ENCODE measurements at regions not wholly inside any gene's neighbourhood (a gene's known extent, or its start where the extent isn't known, plus 50 kb on each side); places are given as distances from the start of the nearest gene placed in this dataset.
A peak's percentile ranks its signal among the peaks of the same experiment; 100 is the strongest.

DNA sequence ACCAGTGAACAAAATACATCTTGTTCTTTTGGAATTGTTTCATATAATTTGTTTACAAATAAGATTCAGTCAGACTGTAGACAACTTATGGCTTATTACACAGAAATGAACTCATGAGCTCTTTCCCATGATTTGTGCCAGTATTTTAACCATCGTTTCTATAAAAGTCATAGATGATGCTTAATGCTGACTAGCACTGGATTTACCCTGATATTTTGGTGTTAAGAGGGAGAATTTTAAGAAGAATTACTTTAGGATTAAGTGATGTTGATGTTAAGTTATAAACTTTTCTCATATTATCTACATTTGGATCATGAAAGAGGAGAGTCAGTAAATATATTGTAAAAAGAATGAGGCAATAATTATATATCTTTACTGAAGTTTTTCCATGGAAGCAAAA lies 162.7 kb downstream of the POSTN start:
- no peaks in the 10 kb centered on the region for H3K36me3 Mint-ChIP-seq (ENCODE audit: low read depth)
- H3K4me3 Mint-ChIP-seq, result no peak overlapping the region
- no peak overlapping the region for H3K27ac Mint-ChIP-seq
- H3K27me3 Mint-ChIP-seq (ENCODE audit: low read depth), result no peaks in the 10 kb centered on the region
- H3K4me1 Mint-ChIP-seq, result no peaks in the 10 kb centered on the region
- TF ChIP-seq, protein P1, sequence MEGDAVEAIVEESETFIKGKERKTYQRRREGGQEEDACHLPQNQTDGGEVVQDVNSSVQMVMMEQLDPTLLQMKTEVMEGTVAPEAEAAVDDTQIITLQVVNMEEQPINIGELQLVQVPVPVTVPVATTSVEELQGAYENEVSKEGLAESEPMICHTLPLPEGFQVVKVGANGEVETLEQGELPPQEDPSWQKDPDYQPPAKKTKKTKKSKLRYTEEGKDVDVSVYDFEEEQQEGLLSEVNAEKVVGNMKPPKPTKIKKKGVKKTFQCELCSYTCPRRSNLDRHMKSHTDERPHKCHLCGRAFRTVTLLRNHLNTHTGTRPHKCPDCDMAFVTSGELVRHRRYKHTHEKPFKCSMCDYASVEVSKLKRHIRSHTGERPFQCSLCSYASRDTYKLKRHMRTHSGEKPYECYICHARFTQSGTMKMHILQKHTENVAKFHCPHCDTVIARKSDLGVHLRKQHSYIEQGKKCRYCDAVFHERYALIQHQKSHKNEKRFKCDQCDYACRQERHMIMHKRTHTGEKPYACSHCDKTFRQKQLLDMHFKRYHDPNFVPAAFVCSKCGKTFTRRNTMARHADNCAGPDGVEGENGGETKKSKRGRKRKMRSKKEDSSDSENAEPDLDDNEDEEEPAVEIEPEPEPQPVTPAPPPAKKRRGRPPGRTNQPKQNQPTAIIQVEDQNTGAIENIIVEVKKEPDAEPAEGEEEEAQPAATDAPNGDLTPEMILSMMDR (IDR thresholded peaks at IDR 0.05; ENCODE audit: unreplicated experiment in 3 of 3), result no peak
- H3K9me3 Mint-ChIP-seq, result peaks cover 4% of the 10 kb centered on the region

DNA sequence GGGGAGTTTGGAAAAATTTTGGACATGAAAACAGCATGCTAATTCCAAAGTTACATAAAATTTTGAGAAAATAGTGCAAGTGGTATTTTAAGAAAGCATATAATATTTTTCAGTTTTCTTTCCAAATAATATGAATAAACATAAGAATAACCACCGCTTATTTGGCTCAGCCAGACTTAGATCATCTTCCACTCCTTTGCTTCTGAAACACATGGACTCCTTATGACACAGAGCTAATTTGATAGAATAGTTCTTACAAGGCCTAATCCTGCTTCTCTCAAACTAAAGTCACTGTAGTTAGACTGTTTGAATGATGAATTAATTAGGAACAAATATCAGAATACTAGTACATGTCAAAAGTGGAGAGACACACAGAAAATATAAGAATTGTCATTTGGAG lies 165.5 kb downstream of the POSTN start:
- H3K4me3 Mint-ChIP-seq, result no peak overlapping the region

DNA sequence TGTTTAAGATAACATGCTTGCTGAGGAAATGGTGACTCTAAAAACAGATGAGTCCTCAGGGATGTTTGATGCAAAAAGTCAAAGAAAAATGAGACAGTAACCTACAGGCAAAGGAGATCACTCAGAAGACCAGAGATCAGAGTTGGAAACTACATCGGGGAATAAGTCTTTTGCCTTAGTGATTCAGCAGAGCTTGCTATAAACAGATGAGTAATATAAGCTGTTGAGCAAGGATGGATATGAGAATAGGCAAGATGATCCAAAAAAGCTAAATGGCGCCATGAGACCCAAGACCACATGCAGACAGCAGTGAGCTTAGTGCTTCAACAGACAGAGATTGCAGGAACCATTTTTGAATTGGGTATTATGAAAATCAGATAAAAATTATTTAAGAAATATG lies 168.6 kb downstream of the POSTN start:
- TF ChIP-seq, protein P1 (IDR thresholded peaks at IDR 0.05; ENCODE audit: unreplicated experiment in 3 of 3), result no peak
- H3K9me3 Mint-ChIP-seq, result no peaks in the 10 kb centered on the region
- no peaks in the 10 kb centered on the region for H3K36me3 Mint-ChIP-seq (ENCODE audit: low read depth)
- no peak overlapping the region for H3K27ac Mint-ChIP-seq
- no peaks in the 10 kb centered on the region for H3K4me1 Mint-ChIP-seq
- no peaks in the 10 kb centered on the region for H3K27me3 Mint-ChIP-seq (ENCODE audit: low read depth)
- no peak overlapping the region for H3K4me3 Mint-ChIP-seq

More for the DNA sequence above, 165.5 kb downstream of the POSTN start:
- no peak overlapping the region for H3K27ac Mint-ChIP-seq
- no peaks in the 10 kb centered on the region for H3K27me3 Mint-ChIP-seq (ENCODE audit: low read depth)
- H3K9me3 Mint-ChIP-seq, result peaks cover 4% of the 10 kb centered on the region
- TF ChIP-seq, protein P1 (IDR thresholded peaks at IDR 0.05; ENCODE audit: unreplicated experiment in 3 of 3), result no peak
- H3K4me1 Mint-ChIP-seq, result no peaks in the 10 kb centered on the region
- H3K36me3 Mint-ChIP-seq (ENCODE audit: low read depth), result no peaks in the 10 kb centered on the region

DNA sequence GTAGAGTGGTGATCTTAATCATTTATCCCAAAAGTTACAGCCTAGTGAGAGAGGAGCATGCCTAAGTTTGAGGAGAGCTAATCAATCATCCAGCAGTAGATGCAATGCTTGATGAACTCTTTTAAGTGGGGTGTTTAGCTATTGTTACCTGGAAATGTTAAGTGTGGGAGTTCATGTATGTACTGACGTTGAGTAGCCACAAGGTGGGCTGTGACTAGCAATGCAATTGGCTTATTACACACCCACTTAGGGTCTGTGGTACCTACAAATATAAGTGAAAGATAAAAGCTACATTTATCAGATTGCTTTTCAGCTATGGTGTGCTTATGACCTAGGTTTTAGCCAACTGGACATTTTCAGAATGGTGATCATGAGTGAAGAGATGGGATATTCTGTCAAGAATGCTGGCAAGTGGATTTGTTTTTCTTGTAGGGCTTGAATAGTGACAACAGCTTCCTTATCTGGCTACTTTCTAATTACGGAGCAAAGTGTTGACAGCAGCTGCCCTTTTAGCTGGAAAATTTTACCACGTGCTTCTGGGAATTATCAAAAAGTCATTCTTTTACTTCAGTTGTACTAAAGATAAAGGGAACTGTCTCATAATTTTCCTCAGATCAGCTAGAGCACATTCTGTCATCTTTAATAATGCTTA lies 170.6 kb downstream of the POSTN start:
- Mint-ChIP-seq H3K4me1 (no peaks in the 10 kb centered on the region), H3K4me3 (no peak overlapping the region), H3K36me3 (ENCODE audit: low read depth) (no peaks in the 10 kb centered on the region), H3K27me3 (ENCODE audit: low read depth) (no peaks in the 10 kb centered on the region), H3K9me3 (no peaks in the 10 kb centered on the region), H3K27ac (no peak overlapping the region)
- TF ChIP-seq, protein P1 (IDR thresholded peaks at IDR 0.05; ENCODE audit: unreplicated experiment in 3 of 3), result no peak

DNA sequence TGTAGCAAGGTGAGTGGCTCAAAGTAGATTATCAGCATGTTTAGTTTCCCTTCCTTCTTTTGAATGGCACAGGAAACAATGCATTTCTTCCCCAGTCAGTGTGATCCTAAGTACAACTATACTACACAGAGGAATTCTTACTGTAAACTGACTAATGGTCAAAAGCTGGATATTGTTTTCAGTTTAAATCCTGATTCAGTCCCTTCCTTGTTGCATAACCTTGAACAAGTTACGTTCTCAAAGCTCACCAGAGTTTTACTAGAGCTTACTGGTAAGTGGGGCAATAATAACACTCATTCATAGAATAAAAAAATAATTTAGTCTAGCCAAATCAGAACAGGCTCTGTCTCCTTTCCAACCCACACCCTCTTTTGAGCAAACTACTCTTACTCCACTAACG lies 180.1 kb downstream of the POSTN start:
- no peak overlapping the region for H3K27ac Mint-ChIP-seq
- no peak overlapping the region for H3K4me3 Mint-ChIP-seq
- H3K36me3 Mint-ChIP-seq (ENCODE audit: low read depth), result no peaks in the 10 kb centered on the region
- peaks cover 10% of the 10 kb centered on the region for H3K4me1 Mint-ChIP-seq
- H3K27me3 Mint-ChIP-seq (ENCODE audit: low read depth), result no peaks in the 10 kb centered on the region
- TF ChIP-seq, protein P1 (IDR thresholded peaks at IDR 0.05; ENCODE audit: unreplicated experiment in 3 of 3), result no peak
- H3K9me3 Mint-ChIP-seq, result no peaks in the 10 kb centered on the region

DNA sequence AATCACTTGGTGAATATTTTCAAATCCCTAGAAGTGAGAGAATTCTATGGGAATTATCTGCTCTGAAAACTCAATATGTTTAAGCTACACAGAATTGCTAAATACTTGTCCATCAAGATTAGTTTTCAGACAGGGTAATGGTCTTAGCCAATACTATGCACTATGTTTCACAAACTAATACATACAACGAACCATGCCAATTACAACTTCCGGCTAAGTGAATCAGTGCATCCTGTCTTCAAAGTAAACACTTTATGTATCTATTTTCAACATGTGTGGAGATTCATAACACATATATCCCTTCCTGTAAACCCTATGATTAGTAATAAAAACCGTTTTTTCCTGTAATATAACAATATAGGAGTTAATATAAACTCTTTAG lies 181.5 kb downstream of the POSTN start:
- TF ChIP-seq, protein P1 (IDR thresholded peaks at IDR 0.05; ENCODE audit: unreplicated experiment in 3 of 3), result no peak
- peaks cover 13% of the 10 kb centered on the region for H3K4me1 Mint-ChIP-seq
- no peaks in the 10 kb centered on the region for H3K36me3 Mint-ChIP-seq (ENCODE audit: low read depth)
- H3K4me3 Mint-ChIP-seq, result no peak overlapping the region
- H3K27ac Mint-ChIP-seq, result peak overlapping the region; percentile 47 to 77 (median 48)
- H3K27me3 Mint-ChIP-seq (ENCODE audit: low read depth), result no peaks in the 10 kb centered on the region
- no peaks in the 10 kb centered on the region for H3K9me3 Mint-ChIP-seq
